HG03103 (cell line): ENCODE measurements at regions not wholly inside any gene's neighbourhood (a gene's known extent, or its start where the extent isn't known, plus 50 kb on each side); places are given as distances from the start of the nearest gene placed in this dataset.
A peak's percentile ranks its signal among the peaks of the same experiment; 100 is the strongest.

Source experiments
- ATAC-seq: cut with Tn5 transposase; IDR thresholded peaks from one replicate; pipeline ENCODE4 v1.9.1; 2021; ENCODE audit warnings: low read depth; ENCODE audit not compliant: unreplicated experiment

GRCh38 chr2:13057671-13058070 is 340.9 kb downstream of the TRIB2 start:
- ATAC-seq: no peak

- no peak for ATAC-seq
Observed at GRCh38 chr2:13066676-13067075, 349.9 kb downstream of the TRIB2 start.

GRCh38 chr2:13067508-13067907 is 350.8 kb downstream of the TRIB2 start:
- ATAC-seq: no peak

GRCh38 chr2:13089971-13090370 is 373.2 kb downstream of the TRIB2 start:
- ATAC-seq: no peak

DNA sequence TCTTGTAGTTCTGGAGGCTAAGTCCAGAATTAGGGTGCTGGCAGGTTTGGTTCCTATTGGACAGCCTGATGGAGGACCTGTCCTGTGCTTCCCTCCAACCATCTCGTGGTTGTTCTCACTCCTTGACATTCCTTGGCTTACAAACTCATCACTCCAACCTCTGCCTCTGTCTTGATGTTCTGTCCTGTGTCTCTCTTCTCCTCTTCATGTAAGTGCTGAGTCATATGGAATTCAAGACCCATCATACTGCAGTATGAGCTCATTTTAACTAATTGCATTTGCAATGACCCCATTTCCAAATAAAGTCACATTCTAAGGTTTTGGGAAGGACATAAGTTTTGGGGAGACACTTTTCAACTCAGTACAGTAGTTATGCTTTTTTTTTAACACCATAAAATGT is 374.7 kb downstream of the TRIB2 start:
- ATAC-seq: no peak

GRCh38 chr2:13091861-13092378 is 375.2 kb downstream of the TRIB2 start:
- no peak for ATAC-seq

DNA sequence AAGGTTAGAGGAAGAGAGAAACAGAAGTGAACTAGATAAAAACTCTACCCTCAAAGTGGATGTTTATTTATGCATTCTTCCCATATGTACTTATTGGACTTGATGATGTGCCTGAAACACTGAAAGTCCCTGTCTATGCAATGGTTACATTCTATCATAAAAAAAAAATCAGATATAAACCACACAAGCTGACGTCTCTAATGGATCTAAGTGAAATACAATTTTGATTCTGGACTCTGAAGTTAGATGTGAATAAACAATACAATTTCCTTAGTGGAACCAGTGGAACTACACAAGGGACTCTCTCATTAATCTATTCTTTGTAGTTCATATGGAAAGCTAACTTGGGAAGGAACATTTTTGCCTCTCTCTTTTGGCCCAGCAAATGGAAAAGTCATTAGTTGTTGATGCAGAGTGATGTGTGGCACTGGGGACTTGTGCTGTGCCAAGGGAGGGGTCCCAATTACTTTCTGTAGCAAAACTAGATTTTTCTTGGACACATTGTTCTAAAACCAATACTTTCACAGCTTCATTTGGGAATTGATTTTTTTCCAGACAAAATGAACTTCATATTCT is 376.8 kb downstream of the TRIB2 start:
- no peak for ATAC-seq

- no peak for ATAC-seq
Observed at GRCh38 chr2:13102397-13103063, 385.8 kb downstream of the TRIB2 start.

GRCh38 chr2:13103151-13103550 is 386.4 kb downstream of the TRIB2 start:
- no peak for ATAC-seq

GRCh38 chr2:13103778-13104493 is 387.2 kb downstream of the TRIB2 start:
- no peak for ATAC-seq

GRCh38 chr2:13104723-13105122 is 388.0 kb downstream of the TRIB2 start:
- no peak for ATAC-seq

DNA sequence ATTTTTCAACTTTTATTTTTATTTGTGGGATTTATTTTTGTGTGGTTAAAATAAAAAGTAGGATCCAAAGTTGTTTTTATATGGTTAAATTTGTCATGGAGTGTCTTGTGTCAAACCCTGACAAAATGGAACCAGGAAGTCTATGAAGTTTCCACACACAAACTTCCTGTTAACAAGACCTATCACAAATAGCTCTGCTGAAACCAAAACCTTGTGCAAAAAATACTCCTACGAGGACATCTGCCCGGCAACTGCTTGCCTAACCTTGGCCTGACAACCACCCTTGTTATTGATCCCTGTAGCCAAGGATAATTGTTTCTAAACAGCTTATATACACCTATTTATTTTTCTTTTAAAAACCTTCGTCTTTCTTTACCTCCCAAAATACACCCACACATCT is 389.6 kb downstream of the TRIB2 start:
- ATAC-seq: peak; percentile 63

DNA sequence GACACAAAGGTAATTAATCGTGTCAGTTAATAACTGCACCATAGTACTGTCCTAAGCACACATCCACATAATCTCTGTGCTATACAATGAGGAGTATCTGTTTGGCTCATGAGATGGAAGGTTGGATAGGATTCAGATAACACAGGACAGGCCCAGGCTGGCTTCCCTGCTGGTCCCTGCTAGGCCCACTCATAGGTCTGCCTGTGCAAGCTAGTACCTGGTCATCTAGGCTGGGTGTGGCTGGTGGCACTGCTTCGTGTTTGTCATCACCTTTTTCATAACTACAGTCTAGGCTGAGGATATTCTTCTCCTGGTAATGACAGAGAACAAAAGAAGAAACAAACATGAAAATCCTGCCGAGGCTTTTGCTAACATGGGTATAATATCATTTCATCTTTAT is 392.8 kb downstream of the TRIB2 start:
- ATAC-seq: no peak

DNA sequence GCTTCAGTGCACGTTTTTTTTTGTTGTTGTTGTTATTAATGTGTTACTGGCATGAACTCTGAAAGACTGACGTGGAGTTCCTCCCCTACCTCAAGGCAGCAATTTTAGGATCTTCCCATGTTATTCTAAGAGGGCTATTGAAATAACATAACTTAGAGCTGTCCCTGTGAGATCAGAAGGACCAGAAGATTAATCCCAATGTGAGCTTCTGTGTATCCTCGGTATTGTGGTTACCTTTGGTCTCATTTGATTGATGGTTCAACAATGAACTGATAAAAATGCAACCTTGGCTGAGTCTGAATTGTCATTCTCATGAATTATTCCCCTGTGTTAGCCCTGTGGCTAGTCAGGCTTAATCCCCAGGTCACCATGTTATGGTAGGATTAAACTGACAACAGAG is 394.1 kb downstream of the TRIB2 start:
- ATAC-seq: no peak

- no peak for ATAC-seq
Observed at GRCh38 chr2:13113002-13113401, 396.3 kb downstream of the TRIB2 start.

DNA sequence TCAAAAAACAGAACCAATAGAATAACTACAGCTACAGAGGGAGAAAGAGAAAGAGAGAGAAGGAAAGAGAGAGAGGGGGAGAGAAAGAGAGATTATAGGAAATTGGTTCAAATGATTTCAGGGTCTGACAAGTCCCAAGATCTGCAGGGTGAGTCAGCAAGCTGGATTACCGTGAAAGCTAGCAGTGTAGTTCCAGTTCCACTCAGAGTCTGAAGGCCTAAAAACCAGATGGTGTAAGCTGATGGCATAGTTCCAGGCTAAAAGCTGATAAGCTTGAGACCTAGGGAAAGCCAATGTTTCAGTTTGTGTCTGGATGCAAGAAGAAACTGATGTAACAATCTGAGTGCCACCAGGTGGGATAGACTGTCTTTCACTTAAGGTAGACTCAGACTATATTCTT is 397.7 kb downstream of the TRIB2 start:
- no peak for ATAC-seq

DNA sequence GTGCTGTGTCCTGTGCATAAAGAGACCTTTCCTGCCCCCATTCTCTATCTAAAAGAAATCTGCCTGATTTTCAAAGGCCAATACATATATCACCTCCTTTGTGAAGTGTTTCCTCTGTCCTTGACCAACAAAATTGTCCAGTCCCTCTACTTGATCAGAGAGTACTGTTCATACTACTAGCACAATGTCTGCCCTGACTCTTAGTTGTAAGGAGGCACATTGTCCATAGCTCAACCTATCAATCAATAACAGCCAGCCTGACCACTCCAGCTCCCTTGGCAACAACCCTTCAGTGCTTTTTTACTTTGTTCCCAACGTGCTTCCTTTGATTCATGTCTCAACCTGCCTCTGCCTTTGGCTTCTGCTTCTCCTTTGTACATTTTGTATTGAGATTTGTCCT is 398.9 kb downstream of the TRIB2 start:
- no peak for ATAC-seq

DNA sequence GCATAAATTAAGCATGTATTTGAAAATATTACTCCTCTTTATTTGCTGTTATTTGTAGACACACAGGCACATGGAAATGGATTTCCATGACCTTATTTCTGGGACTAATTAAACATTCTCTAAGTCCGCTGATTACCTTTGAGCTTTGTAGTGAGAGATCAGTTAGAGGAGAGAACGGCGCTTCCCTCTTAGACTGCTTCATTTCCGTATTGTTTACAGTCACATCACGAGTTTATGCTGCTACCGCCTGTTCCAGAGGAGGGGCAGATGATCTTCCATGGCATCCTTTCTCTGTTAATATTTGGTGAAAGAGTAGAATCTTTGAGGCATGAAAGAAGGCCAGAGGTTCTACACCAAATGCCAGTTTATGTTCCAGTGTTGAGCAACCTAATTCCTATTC is 404.4 kb downstream of the TRIB2 start:
- no peak for ATAC-seq

DNA sequence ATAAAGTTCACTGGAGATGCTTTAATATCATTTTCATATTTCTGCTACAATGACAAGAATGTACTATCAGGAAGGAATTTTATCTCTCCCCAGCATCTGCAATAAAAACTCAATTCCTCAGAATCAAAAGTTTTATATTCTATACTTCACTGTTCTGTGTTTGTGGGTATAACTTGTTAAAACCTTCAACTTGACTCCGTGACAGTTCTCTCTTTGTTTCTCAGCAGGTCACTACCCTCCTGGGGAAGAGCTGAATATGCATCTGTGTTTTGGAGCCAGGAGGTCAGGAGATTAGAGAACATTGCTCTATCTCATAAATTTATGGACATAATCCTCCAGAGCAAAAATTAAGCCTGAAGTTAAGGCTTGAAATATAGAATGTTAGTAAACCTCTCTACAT is 411.4 kb downstream of the TRIB2 start:
- no peak for ATAC-seq

DNA sequence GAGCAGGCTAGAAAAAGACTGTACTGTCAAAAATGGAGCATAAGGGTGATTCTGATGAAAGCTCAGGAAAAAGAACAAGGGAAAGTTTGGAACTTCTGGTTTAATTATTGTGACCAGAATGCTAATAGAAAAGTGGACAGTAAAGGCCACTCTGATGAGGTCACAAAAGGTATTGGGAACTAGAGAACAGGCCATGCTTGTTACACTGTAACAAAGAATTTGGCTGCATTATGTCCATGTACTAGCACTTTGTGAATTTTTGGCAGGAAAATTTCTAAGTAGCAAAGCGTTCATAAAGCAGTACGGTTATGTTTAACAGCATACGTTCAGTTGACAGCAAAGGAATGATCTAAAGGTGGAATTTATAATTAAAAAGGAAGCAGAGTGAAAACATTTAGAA is 418.6 kb downstream of the TRIB2 start:
- ATAC-seq: no peak

DNA sequence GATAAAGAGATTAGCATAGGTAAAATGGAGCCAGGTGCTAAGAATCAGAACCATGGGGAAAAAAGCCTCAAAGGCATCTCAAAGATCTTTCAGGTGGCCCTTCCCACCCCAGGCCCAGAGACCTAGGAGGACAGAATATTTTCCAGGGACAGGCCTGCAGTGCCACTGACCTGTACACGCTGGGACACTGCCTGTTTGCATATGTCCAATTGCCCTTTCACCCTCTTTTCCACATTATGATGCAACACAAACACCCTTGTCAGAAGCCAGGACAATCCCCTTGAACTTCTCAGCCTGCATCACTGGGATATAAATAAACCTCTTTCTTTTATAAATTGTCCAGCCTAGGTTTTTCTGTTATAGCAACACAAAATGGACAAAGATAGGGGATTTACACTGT is 419.1 kb downstream of the TRIB2 start:
- no peak for ATAC-seq

GRCh38 chr2:13137679-13138078 is 420.9 kb downstream of the TRIB2 start:
- ATAC-seq: no peak
